ENCODE measurements at regions not wholly inside any gene's neighbourhood (a gene's known extent, or its start where the extent isn't known, plus 50 kb on each side); places are given as distances from the start of the nearest gene placed in this dataset.

DNA sequence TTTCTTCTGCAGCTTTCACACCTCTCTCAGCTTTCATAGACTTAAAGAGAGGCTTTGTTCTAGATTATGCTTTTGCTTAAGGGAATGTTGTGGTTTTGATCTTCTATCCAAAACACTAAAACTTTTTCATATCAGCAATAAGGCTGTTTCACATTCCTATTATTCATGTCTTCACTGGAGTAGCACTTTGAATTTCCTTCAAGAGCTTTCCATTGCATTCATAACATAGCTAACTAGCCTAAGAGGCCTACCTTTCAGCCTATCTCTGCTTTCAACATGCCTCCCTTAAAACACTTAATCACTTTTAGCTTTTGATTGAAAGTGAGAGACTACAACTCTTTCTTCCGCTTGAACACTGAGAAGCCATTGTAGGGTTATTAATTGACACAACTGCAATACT lies 1117.0 kb upstream of the PHF14 start:
- Histone ChIP-seq H3K4me1 (peaks cover 0 to 6% (median 3%) of the 10 kb centered on the region in 4 donors), H3K27ac (no peak overlapping the region), H3K4me3 (no peak overlapping the region), H3K36me3 (no peaks in the 10 kb centered on the region), H3K27me3 (no peaks in the 10 kb centered on the region), H3K9me3 (no peaks in the 10 kb centered on the region)
- 95% methylated on average over 1 of the region's 1 CpG for WGBS, 2 donors
- TF ChIP-seq POLR2AphosphoS5 (IDR thresholded peaks at IDR 0.05) (no peak), CTCF (IDR thresholded peaks at IDR 0.05) (no peak), POLR2A (IDR thresholded peaks at IDR 0.05) (no peak), EP300 (IDR thresholded peaks at IDR 0.05) (no peak)
- DNase-seq: no peak
- intact Hi-C loops (cut with DNase I): no loop called here

DNA sequence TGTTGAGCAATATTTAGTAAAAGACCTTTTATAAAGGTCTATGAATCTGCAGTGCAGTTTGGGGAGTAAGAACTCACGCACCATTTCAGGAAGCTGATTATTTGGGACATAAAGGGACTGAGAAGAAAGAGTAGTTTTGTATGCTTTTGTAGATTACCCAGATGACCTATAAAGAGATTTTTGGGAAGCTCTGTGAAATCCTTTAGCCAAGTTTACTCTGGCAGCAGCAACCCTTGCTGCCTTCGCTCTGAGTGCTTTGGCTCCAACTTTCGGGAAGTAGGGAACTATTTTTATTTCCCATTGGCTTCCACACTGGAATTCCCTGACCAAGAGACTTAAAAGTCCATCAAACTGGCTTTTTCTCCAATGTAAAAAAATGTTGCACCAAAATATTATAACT lies 1110.1 kb upstream of the PHF14 start:
- 73 to 80% methylated on average over 3 of the region's 3 CpGs for WGBS, 2 donors
- no peak for TF ChIP-seq CTCF (IDR thresholded peaks at IDR 0.05)
- no peak for TF ChIP-seq EP300 (IDR thresholded peaks at IDR 0.05)
- TF ChIP-seq POLR2A (IDR thresholded peaks at IDR 0.05): no peak
- TF ChIP-seq POLR2AphosphoS5 (IDR thresholded peaks at IDR 0.05): no peak
- H3K27ac ChIP-seq: no peak overlapping the region
- intact Hi-C loops (cut with DNase I): no loop called here
- H3K9me3 ChIP-seq: no peaks in the 10 kb centered on the region
- no peaks in the 10 kb centered on the region for H3K36me3 ChIP-seq
- no peak overlapping the region for H3K4me3 ChIP-seq
- no peak for DNase-seq
- no peaks in the 10 kb centered on the region for H3K27me3 ChIP-seq
- H3K4me1 ChIP-seq: peaks cover 0 to 14% (median 11%) of the 10 kb centered on the region in 4 donors

GRCh38 chr7:9869151-9869550 lies 1104.5 kb upstream of the PHF14 start:
- no peak for DNase-seq
- Histone ChIP-seq H3K9me3 (no peaks in the 10 kb centered on the region), H3K27ac (no peak overlapping the region), H3K27me3 (no peaks in the 10 kb centered on the region), H3K36me3 (no peaks in the 10 kb centered on the region), H3K4me3 (no peak overlapping the region), H3K4me1 (peaks cover 0 to under 1% (median under 1%) of the 10 kb centered on the region in 4 donors)
- WGBS, 2 donors: 22 to 61% methylated on average over 1 of the region's 1 CpG
- no peak for TF ChIP-seq POLR2AphosphoS5 (IDR thresholded peaks at IDR 0.05)
- TF ChIP-seq EP300 (IDR thresholded peaks at IDR 0.05): no peak
- TF ChIP-seq CTCF (IDR thresholded peaks at IDR 0.05): no peak
- TF ChIP-seq POLR2A (IDR thresholded peaks at IDR 0.05): no peak
- intact Hi-C loops (cut with DNase I): no loop called here

GRCh38 chr7:9869566-9869965 lies 1104.1 kb upstream of the PHF14 start:
- H3K4me1 ChIP-seq: no peaks in the 10 kb centered on the region
- no peak for DNase-seq
- WGBS, 2 donors: 38 to 80% methylated on average over 2 of the region's 2 CpGs
- no peak overlapping the region for H3K27ac ChIP-seq
- TF ChIP-seq POLR2AphosphoS5 (IDR thresholded peaks at IDR 0.05) (no peak), CTCF (IDR thresholded peaks at IDR 0.05) (no peak), EP300 (IDR thresholded peaks at IDR 0.05) (no peak), POLR2A (IDR thresholded peaks at IDR 0.05) (no peak)
- intact Hi-C loops (cut with DNase I): no loop called here
- no peaks in the 10 kb centered on the region for H3K36me3 ChIP-seq
- no peaks in the 10 kb centered on the region for H3K9me3 ChIP-seq
- H3K27me3 ChIP-seq: no peaks in the 10 kb centered on the region
- H3K4me3 ChIP-seq: no peak overlapping the region

- no peak for DNase-seq
- Histone ChIP-seq H3K9me3 (no peaks in the 10 kb centered on the region), H3K4me1 (no peaks in the 10 kb centered on the region), H3K36me3 (no peaks in the 10 kb centered on the region), H3K27me3 (no peaks in the 10 kb centered on the region), H3K27ac (no peak overlapping the region), H3K4me3 (no peak overlapping the region)
- TF ChIP-seq POLR2A (IDR thresholded peaks at IDR 0.05): no peak
- TF ChIP-seq CTCF (IDR thresholded peaks at IDR 0.05): no peak
- no peak for TF ChIP-seq EP300 (IDR thresholded peaks at IDR 0.05)
- no peak for TF ChIP-seq POLR2AphosphoS5 (IDR thresholded peaks at IDR 0.05)
- intact Hi-C loops (cut with DNase I): no loop called here
- 91 to 93% methylated on average over 4 of the region's 4 CpGs for WGBS, 2 donors
These were observed 1103.0 kb upstream of the PHF14 start for GRCh38 chr7:9870674-9871073.

Measured in sigmoid colon (tissue), 6 donors.